Adrenal gland (tissue), 5 donors: ENCODE measurements at regions not wholly inside any gene's neighbourhood (a gene's known extent, or its start where the extent isn't known, plus 50 kb on each side); places are given as distances from the start of the nearest gene placed in this dataset.

Experiments used
- POLR2A ChIP-seq, 2 donors: fragments of 450-650 bp; IDR thresholded peaks; one replicate each; pipeline ENCODE4 v1.6.1; 2017; ENCODE audit warnings: antibody characterized with exemption in 2 of 2, mild to moderate bottlenecking in 2 of 2, moderate library complexity in 1 of 2
- TF ChIP-seq, protein P1 (sequence below), 6 experiments: fragments of 450-650 bp in 4 of 6; fragments of 200-600 bp in 2 of 6; sonication (generic) in 1 of 6; IDR thresholded peaks; 1 replicate in 5 of 6; 2 replicates in 1 of 6; pipeline versions ENCODE4 v1.5.1 to v1.8.0; 2016 to 2021; ENCODE audit warnings: antibody characterized with exemption in 6 of 6, mild to moderate bottlenecking in 2 of 6, moderate library complexity in 1 of 6
- donor health status: DM: no; HTN: no; CAD: no.

DNA sequence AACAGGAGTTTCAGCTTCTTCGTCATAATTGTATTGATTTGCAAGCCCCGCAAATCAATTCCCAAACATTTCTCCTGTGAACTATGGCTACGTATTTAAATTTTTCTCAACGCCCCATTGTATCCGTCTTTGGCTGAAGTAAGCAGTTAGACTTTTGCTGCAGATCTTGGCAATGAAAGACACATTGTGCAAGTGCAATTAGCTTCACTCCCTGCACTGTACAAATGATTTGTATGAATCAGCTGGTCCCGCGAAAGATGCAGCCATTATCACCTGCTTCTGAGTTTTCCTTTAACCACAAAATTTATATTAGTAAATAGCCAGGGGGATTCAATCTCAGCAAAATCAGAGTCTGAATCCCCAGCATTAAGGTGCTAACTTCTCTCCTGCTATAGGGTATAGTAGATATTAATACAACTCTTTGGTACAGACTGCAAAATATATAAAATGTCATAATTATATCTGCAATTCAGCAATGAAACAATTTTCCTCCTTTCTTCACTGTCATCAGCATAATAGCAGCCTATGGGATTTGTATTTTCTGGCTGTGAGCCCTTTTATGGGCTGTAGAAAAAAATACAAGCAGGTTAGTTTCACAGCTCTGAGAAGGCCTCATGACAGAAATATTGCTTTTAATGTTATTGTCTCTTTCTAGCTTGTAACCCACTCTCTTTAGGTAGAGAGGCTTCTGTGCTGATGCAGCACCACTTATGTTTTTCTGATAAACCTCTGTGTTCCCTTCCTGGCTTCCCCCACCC, 68.4 kb upstream of the SMARCA2 start:
- TF ChIP-seq, protein P1, sequence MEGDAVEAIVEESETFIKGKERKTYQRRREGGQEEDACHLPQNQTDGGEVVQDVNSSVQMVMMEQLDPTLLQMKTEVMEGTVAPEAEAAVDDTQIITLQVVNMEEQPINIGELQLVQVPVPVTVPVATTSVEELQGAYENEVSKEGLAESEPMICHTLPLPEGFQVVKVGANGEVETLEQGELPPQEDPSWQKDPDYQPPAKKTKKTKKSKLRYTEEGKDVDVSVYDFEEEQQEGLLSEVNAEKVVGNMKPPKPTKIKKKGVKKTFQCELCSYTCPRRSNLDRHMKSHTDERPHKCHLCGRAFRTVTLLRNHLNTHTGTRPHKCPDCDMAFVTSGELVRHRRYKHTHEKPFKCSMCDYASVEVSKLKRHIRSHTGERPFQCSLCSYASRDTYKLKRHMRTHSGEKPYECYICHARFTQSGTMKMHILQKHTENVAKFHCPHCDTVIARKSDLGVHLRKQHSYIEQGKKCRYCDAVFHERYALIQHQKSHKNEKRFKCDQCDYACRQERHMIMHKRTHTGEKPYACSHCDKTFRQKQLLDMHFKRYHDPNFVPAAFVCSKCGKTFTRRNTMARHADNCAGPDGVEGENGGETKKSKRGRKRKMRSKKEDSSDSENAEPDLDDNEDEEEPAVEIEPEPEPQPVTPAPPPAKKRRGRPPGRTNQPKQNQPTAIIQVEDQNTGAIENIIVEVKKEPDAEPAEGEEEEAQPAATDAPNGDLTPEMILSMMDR (IDR thresholded peaks at IDR 0.05): no peak
- no peak for TF ChIP-seq POLR2A (IDR thresholded peaks at IDR 0.05)
